GM23338 (cell line): ENCODE measurements at regions not wholly inside any gene's neighbourhood (a gene's known extent, or its start where the extent isn't known, plus 50 kb on each side); places are given as distances from the start of the nearest gene placed in this dataset.

Source experiments
- ATAC-seq: fragments of 200-7000 bp; cut with Tn5 transposase; 3 replicates; pipeline ENCODE4 v1.9.1; 2020
- DNase-seq: peaks from one replicate; pipeline ENCODE4 v3.0.0-alpha.2; 2015; ENCODE audit warnings: low spot score
- H2AFZ ChIP-seq: fragments of 200-600 bp; sonication (generic); 2 replicates; pipeline ENCODE4 v1.8.0; 2016; ENCODE audit warnings: antibody characterized with exemption, mild to moderate bottlenecking, moderate library complexity
- H3F3A ChIP-seq: fragments of 200-600 bp; sonication (generic); replicated peaks from 2 replicates; pipeline ENCODE4 v1.8.0; 2017; ENCODE audit warnings: antibody characterized with exemption, mixed run types, low read depth
- H3K27ac ChIP-seq: fragments of 200-600 bp; sonication (generic); 2 replicates; pipeline ENCODE4 v1.6.1; 2016; ENCODE audit warnings: low read depth
- H3K27me3 ChIP-seq: fragments of 200-600 bp; sonication (generic); 2 replicates; pipeline ENCODE4 v1.8.0; 2016; ENCODE audit warnings: mild to moderate bottlenecking, mixed run types, moderate library complexity; ENCODE audit not compliant: insufficient read depth
- H3K36me3 ChIP-seq: fragments of 200-600 bp; sonication (generic); 2 replicates; pipeline ENCODE4 v1.8.0; 2016; ENCODE audit warnings: mild to moderate bottlenecking; ENCODE audit not compliant: insufficient read depth
- H3K4me1 ChIP-seq: fragments of 200-600 bp; sonication (generic); 2 replicates; pipeline ENCODE4 v1.8.0; 2016; ENCODE audit warnings: mild to moderate bottlenecking, moderate library complexity; ENCODE audit not compliant: insufficient read depth
- H3K4me2 ChIP-seq: fragments of 200-600 bp; sonication (generic); 2 replicates; pipeline ENCODE4 v1.7.1; 2017; ENCODE audit warnings: mixed run types
- H3K4me3 ChIP-seq: fragments of 200-600 bp; sonication (generic); 2 replicates; pipeline ENCODE4 v1.6.1; 2016; ENCODE audit warnings: mixed run types
- H3K79me2 ChIP-seq: fragments of 200-600 bp; sonication (generic); replicated peaks from 2 replicates; pipeline ENCODE4 v1.8.0; 2017; ENCODE audit warnings: mild to moderate bottlenecking; ENCODE audit not compliant: insufficient read depth
- H3K9me2 ChIP-seq: fragments of 200-600 bp; sonication (generic); 2 replicates; pipeline ENCODE4 v1.8.0; 2017; ENCODE audit not compliant: insufficient read depth
- H4K20me1 ChIP-seq: fragments of 200-600 bp; sonication (generic); replicated peaks from 2 replicates; pipeline ENCODE4 v1.8.0; 2017; ENCODE audit warnings: mild to moderate bottlenecking; ENCODE audit not compliant: insufficient read depth
- H3K27ac Mint-ChIP-seq: 2 replicates; pipeline ENCODE4 v1.8.0; 2020; ENCODE audit warnings: inconsistent platforms, mild to moderate bottlenecking, moderate library complexity, mixed read lengths
- H3K27me3 Mint-ChIP-seq: 3 replicates; pipeline ENCODE4 v1.8.0; 2022; ENCODE audit warnings: low read depth, mild to moderate bottlenecking, moderate library complexity, mixed read lengths, inconsistent platforms; ENCODE audit not compliant: insufficient read depth, poor library complexity
- H3K36me3 Mint-ChIP-seq: 3 replicates; pipeline ENCODE4 v1.8.0; 2021; ENCODE audit warnings: low read depth, mild to moderate bottlenecking, inconsistent platforms, moderate library complexity, mixed read lengths
- H3K4me1 Mint-ChIP-seq: 3 replicates; pipeline ENCODE4 v1.8.0; 2020; ENCODE audit warnings: mild to moderate bottlenecking, inconsistent platforms, mixed read lengths
- H3K4me3 Mint-ChIP-seq: 3 replicates; pipeline ENCODE4 v1.8.0; 2021; ENCODE audit warnings: moderate library complexity, mild to moderate bottlenecking, inconsistent platforms, mixed read lengths
- H3K9me3 Mint-ChIP-seq: 3 replicates; pipeline ENCODE4 v1.8.0; 2020; ENCODE audit warnings: moderate library complexity, mild to moderate bottlenecking, inconsistent platforms, mixed read lengths
- CREB1 ChIP-seq: fragments of 250-450 bp; sonication (Bioruptor Pico); IDR thresholded peaks from 2 replicates; pipeline ENCODE4 v1.5.0; 2020; ENCODE audit warnings: low read depth, mild to moderate bottlenecking, moderate library complexity
- CTCF ChIP-seq, 2 experiments: fragments of 200-600 bp in 1 of 2; sonication (generic) in 1 of 2; conservative IDR thresholded peaks; 2 replicates each; pipeline versions ENCODE4 v1.5.1 to v1.6.1; 2016 to 2017; ENCODE audit warnings: antibody characterized with exemption in 2 of 2, low read depth in 2 of 2, mild to moderate bottlenecking in 2 of 2, moderate library complexity in 1 of 2
- ETS1 ChIP-seq: IDR thresholded peaks from 2 replicates; pipeline ENCODE4 v1.6.1; 2016; ENCODE audit warnings: antibody characterized with exemption
- EZH2 ChIP-seq: fragments of 200-600 bp; sonication (generic); IDR thresholded peaks from one replicate; pipeline ENCODE4 v1.8.0; 2017; ENCODE audit warnings: antibody characterized with exemption, mild to moderate bottlenecking, low read depth; ENCODE audit not compliant: unreplicated experiment
- EZH2phosphoT487 ChIP-seq: fragments of 200-600 bp; sonication (generic); IDR thresholded peaks from one replicate; pipeline ENCODE4 v1.8.1; 2018; ENCODE audit warnings: antibody characterized with exemption; ENCODE audit not compliant: unreplicated experiment
- JUNB ChIP-seq: IDR thresholded peaks from one replicate; pipeline ENCODE4 v1.6.1; 2016; ENCODE audit warnings: antibody characterized with exemption; ENCODE audit not compliant: unreplicated experiment
- NANOG ChIP-seq: IDR thresholded peaks from 2 replicates; pipeline ENCODE4 v1.6.1; 2016; ENCODE audit warnings: antibody characterized with exemption, borderline replicate concordance
- POLR2AphosphoS5 ChIP-seq: IDR thresholded peaks from 2 replicates; pipeline ENCODE4 v1.6.1; 2016; ENCODE audit warnings: antibody characterized with exemption, low read depth
- ZNF114 ChIP-seq: fragments of 250-450 bp; sonication (Bioruptor Pico); IDR thresholded peaks from 2 replicates; pipeline ENCODE4 v1.5.0; 2020; ENCODE audit warnings: mild to moderate bottlenecking, moderate library complexity
- ZNF331 ChIP-seq: fragments of 250-450 bp; sonication (Bioruptor Pico); IDR thresholded peaks from 2 replicates; pipeline ENCODE4 v1.5.0; 2020; ENCODE audit warnings: low read depth, mild to moderate bottlenecking, moderate library complexity
- ZNF462 ChIP-seq: fragments of 250-450 bp; sonication (Bioruptor Pico); IDR thresholded peaks from 2 replicates; pipeline ENCODE4 v1.5.0; 2020; ENCODE audit warnings: mild to moderate bottlenecking, moderate library complexity

GRCh38 chr11:79578116-79578515 lies 137.3 kb upstream of the TENM4 start:
- no peak overlapping the region for H3K4me3 ChIP-seq
- no peaks in the 10 kb centered on the region for H3K27me3 Mint-ChIP-seq
- no peak overlapping the region for H3K27ac ChIP-seq
- H3K9me3 Mint-ChIP-seq: no peaks in the 10 kb centered on the region
- no peaks in the 10 kb centered on the region for H3K27me3 ChIP-seq
- no peak for ATAC-seq
- no peak for DNase-seq
- no peaks in the 10 kb centered on the region for H3K36me3 Mint-ChIP-seq
- TF ChIP-seq NANOG (no peak), JUNB (no peak), ZNF114 (CRISPR knock-in tag) (no peak), POLR2AphosphoS5 (no peak), ETS1 (no peak), CREB1 (no peak), CTCF (conservative IDR thresholded peaks at IDR 0.05; ENCODE audit: low read depth in 2 of 2) (no peak), EZH2 (no peak), ZNF331 (no peak), EZH2phosphoT487 (no peak), ZNF462 (CRISPR knock-in tag) (no peak)
- H2AFZ ChIP-seq: no peak overlapping the region
- H3K9me2 ChIP-seq: peaks cover 10% of the 10 kb centered on the region
- H4K20me1 ChIP-seq: no peaks in the 10 kb centered on the region
- H3K4me2 ChIP-seq: no peak overlapping the region
- H3K4me1 ChIP-seq: no peaks in the 10 kb centered on the region
- H3F3A ChIP-seq: no peaks in the 10 kb centered on the region
- no peak overlapping the region for H3K4me3 Mint-ChIP-seq
- no peak overlapping the region for H3K27ac Mint-ChIP-seq
- H3K4me1 Mint-ChIP-seq: no peaks in the 10 kb centered on the region
- H3K36me3 ChIP-seq: no peaks in the 10 kb centered on the region
- H3K79me2 ChIP-seq: no peaks in the 10 kb centered on the region
